Loucy (cell line): ENCODE measurements at regions not wholly inside any gene's neighbourhood (a gene's known extent, or its start where the extent isn't known, plus 50 kb on each side); places are given as distances from the start of the nearest gene placed in this dataset.

ENCODE experiments used
- H2AFZ ChIP-seq: fragments of 200-600 bp; sonication (generic); 2 replicates; pipeline ENCODE4 v1.6.0; 2016; ENCODE audit warnings: antibody characterized with exemption, mild to moderate bottlenecking, low read length, moderate library complexity
- H3F3A ChIP-seq: fragments of 200-600 bp; 2 replicates; pipeline ENCODE4 v1.6.0; 2016; ENCODE audit warnings: antibody characterized with exemption, low read depth, mild to moderate bottlenecking
- H3K27me3 ChIP-seq: fragments of 200-600 bp; sonication (generic); 2 replicates; pipeline ENCODE4 v1.6.1; 2014; ENCODE audit warnings: low read length, mild to moderate bottlenecking; ENCODE audit not compliant: insufficient read depth, poor library complexity, severe bottlenecking
- H3K36me3 ChIP-seq: fragments of 200-600 bp; sonication (generic); 2 replicates; pipeline ENCODE4 v1.6.1; 2016; ENCODE audit warnings: low read length; ENCODE audit not compliant: insufficient read depth
- H3K4me1 ChIP-seq: fragments of 200-600 bp; sonication (generic); 2 replicates; pipeline ENCODE4 v1.5.1; 2014; ENCODE audit warnings: low read length, mild to moderate bottlenecking; ENCODE audit not compliant: insufficient read depth, poor library complexity, severe bottlenecking
- H3K4me2 ChIP-seq: fragments of 200-600 bp; sonication (generic); 2 replicates; pipeline ENCODE4 v1.6.0; 2014; ENCODE audit warnings: antibody characterized with exemption, low read length, low read depth, mild to moderate bottlenecking; ENCODE audit not compliant: poor library complexity, severe bottlenecking
- H3K4me3 ChIP-seq: fragments of 200-600 bp; sonication (generic); 2 replicates; pipeline ENCODE4 v1.5.1; 2014; ENCODE audit warnings: low read length, mild to moderate bottlenecking, mixed read lengths; ENCODE audit not compliant: poor library complexity, severe bottlenecking
- H3K79me2 ChIP-seq: fragments of 200-600 bp; sonication (generic); 2 replicates; pipeline ENCODE4 v1.6.1; 2014; ENCODE audit warnings: low read length; ENCODE audit not compliant: insufficient read depth
- H3K9ac ChIP-seq: fragments of 200-600 bp; sonication (generic); 2 replicates; pipeline ENCODE4 v1.6.0; 2014; ENCODE audit warnings: mild to moderate bottlenecking, low read depth, low read length, moderate library complexity; ENCODE audit not compliant: poor library complexity, severe bottlenecking
- H3K9me2 ChIP-seq: fragments of 200-600 bp; sonication (generic); replicated peaks from 2 replicates; pipeline ENCODE4 v1.6.1; 2016; ENCODE audit warnings: low read depth, low read length, mixed read lengths
- H3K9me3 ChIP-seq: fragments of 200-600 bp; sonication (generic); 2 replicates; pipeline ENCODE4 v1.6.1; 2014; ENCODE audit warnings: mild to moderate bottlenecking, antibody characterized with exemption, low read length, low read depth; ENCODE audit not compliant: insufficient read depth
- H4K20me1 ChIP-seq: fragments of 200-600 bp; sonication (generic); 2 replicates; pipeline ENCODE4 v1.6.0; 2014; ENCODE audit warnings: antibody characterized with exemption, low read length, mild to moderate bottlenecking; ENCODE audit not compliant: insufficient read depth, poor library complexity, severe bottlenecking
- EZH2phosphoT487 ChIP-seq: fragments of 200-600 bp; IDR thresholded peaks from 2 replicates; pipeline ENCODE4 v1.6.1; 2018; ENCODE audit warnings: antibody characterized with exemption, mild to moderate bottlenecking, moderate library complexity, borderline replicate concordance
- TF ChIP-seq, protein P1 (sequence below): fragments of 200-600 bp; sonication (generic); conservative IDR thresholded peaks from 2 replicates; pipeline ENCODE4 v1.5.1; 2014; ENCODE audit warnings: mild to moderate bottlenecking, antibody characterized with exemption, low read length

DNA sequence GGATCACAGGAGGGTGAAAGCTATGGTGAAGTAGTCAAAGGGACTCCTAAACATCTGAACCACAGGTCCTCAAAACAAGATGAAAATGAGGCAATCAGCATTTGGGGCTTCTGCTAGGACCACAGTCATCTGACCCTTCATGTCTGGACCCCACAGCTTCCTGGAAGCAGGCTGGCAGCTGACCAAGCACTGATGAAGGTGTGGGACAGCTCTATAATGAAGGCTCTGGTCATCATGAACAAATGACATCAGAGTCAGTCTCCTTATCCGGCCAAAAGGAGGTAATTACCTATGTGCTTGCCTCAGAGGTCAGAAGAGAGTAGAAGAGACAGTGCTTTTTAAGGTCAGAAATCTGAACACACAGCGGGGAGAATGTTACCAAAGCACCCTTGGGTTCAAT, 101.2 kb upstream of the GNAO1 start:
- Histone ChIP-seq H3K9me3 (no peaks in the 10 kb centered on the region), H3K36me3 (no peaks in the 10 kb centered on the region), H3F3A (no peaks in the 10 kb centered on the region), H3K9me2 (no peaks in the 10 kb centered on the region), H3K4me2 (no peak overlapping the region), H2AFZ (no peak overlapping the region), H4K20me1 (no peaks in the 10 kb centered on the region), H3K27me3 (no peaks in the 10 kb centered on the region), H3K9ac (no peak overlapping the region), H3K4me3 (no peak overlapping the region), H3K79me2 (no peaks in the 10 kb centered on the region), H3K4me1 (no peaks in the 10 kb centered on the region)
- TF ChIP-seq, protein P1, sequence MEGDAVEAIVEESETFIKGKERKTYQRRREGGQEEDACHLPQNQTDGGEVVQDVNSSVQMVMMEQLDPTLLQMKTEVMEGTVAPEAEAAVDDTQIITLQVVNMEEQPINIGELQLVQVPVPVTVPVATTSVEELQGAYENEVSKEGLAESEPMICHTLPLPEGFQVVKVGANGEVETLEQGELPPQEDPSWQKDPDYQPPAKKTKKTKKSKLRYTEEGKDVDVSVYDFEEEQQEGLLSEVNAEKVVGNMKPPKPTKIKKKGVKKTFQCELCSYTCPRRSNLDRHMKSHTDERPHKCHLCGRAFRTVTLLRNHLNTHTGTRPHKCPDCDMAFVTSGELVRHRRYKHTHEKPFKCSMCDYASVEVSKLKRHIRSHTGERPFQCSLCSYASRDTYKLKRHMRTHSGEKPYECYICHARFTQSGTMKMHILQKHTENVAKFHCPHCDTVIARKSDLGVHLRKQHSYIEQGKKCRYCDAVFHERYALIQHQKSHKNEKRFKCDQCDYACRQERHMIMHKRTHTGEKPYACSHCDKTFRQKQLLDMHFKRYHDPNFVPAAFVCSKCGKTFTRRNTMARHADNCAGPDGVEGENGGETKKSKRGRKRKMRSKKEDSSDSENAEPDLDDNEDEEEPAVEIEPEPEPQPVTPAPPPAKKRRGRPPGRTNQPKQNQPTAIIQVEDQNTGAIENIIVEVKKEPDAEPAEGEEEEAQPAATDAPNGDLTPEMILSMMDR, result no peak
- no peak for TF ChIP-seq EZH2phosphoT487

DNA sequence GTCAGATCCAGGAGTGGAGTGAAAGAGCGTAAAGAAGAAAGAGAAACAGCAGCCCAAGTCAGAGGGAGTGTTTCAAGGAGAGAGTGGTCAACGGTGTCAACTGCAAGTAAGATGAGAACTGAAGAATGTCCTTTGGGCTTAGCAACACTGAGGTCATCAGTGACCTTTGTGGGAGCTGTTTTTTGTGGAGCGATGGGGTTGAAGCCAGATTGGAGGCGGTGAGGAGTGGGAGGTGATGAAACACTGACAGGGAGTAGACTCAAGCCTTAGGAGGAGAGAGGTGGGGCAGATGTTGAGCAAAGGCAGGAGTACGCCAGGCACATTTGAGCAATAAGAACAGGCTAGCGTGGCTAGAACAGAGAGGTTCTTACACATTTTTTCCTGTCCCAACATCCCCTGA, 103.7 kb upstream of the GNAO1 start:
- no peak overlapping the region for H3K4me2 ChIP-seq
- H2AFZ ChIP-seq, result no peak overlapping the region
- H3K9ac ChIP-seq, result no peak overlapping the region
- no peaks in the 10 kb centered on the region for H4K20me1 ChIP-seq
- TF ChIP-seq, protein P1, result no peak
- TF ChIP-seq EZH2phosphoT487, result no peak
- no peak overlapping the region for H3K4me3 ChIP-seq
- no peaks in the 10 kb centered on the region for H3K27me3 ChIP-seq
- H3K9me2 ChIP-seq, result no peaks in the 10 kb centered on the region
- H3K36me3 ChIP-seq, result no peaks in the 10 kb centered on the region
- no peaks in the 10 kb centered on the region for H3K4me1 ChIP-seq
- no peaks in the 10 kb centered on the region for H3F3A ChIP-seq
- H3K79me2 ChIP-seq, result no peaks in the 10 kb centered on the region
- no peaks in the 10 kb centered on the region for H3K9me3 ChIP-seq

DNA sequence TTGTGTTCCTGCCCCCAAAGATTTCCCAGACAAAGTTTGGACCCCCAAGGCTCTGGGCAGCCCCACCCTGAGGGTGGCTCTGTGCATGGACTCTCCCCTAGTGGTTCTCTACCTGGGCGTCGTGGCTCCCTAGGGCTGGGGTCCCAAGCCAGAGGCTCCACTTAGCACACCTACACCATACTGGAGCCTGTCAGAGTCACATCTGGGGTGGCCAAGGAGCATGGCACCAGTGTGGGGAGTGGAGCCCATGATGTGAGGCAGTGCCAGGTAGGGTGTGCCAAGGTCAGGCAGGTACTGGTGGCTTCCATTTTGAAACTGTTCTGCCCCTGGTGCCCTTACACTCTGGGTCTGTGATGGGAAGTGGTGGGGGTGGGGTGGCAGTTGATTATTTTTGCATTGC, 109.9 kb upstream of the GNAO1 start:
- Histone ChIP-seq H2AFZ (no peak overlapping the region), H3K4me1 (no peaks in the 10 kb centered on the region), H3K9me2 (no peaks in the 10 kb centered on the region), H3K9ac (no peak overlapping the region), H3K27me3 (no peaks in the 10 kb centered on the region), H3K4me3 (no peak overlapping the region), H3K4me2 (no peak overlapping the region), H4K20me1 (no peaks in the 10 kb centered on the region), H3K36me3 (no peaks in the 10 kb centered on the region), H3K9me3 (no peaks in the 10 kb centered on the region), H3K79me2 (no peaks in the 10 kb centered on the region), H3F3A (no peaks in the 10 kb centered on the region)
- TF ChIP-seq, protein P1, result no peak
- no peak for TF ChIP-seq EZH2phosphoT487
